Sciatic nerve (tissue), 2 donors: ENCODE measurements at regions not wholly inside any gene's neighbourhood (a gene's known extent, or its start where the extent isn't known, plus 50 kb on each side); places are given as distances from the start of the nearest gene placed in this dataset.
"Not testable (repeated sequence)": the region's sequence is repeated elsewhere in the genome, so short reads cannot be mapped to it uniquely, and the experiment has no call there.

Experiments
- ATAC-seq: fragments of 200-7000 bp; cut with Tn5 transposase; one replicate; pipeline ENCODE4 v1.9.1; 2020; ENCODE audit warnings: mild to moderate bottlenecking, moderate library complexity
- DNase-seq: peaks from one replicate; pipeline ENCODE4 v3.0.0-alpha.2; 2020; ENCODE audit warnings: low spot score
- intact Hi-C: fragments of 100-400 bp; cut with DNase I; formaldehyde crosslinking; loops from one replicate; pipeline ENCODE4 v1.14.2; 2022
- donor health status: DM: no; HTN: no; CAD: no.
- donor health status: DM: no; HTN: no; CAD: no.

DNA sequence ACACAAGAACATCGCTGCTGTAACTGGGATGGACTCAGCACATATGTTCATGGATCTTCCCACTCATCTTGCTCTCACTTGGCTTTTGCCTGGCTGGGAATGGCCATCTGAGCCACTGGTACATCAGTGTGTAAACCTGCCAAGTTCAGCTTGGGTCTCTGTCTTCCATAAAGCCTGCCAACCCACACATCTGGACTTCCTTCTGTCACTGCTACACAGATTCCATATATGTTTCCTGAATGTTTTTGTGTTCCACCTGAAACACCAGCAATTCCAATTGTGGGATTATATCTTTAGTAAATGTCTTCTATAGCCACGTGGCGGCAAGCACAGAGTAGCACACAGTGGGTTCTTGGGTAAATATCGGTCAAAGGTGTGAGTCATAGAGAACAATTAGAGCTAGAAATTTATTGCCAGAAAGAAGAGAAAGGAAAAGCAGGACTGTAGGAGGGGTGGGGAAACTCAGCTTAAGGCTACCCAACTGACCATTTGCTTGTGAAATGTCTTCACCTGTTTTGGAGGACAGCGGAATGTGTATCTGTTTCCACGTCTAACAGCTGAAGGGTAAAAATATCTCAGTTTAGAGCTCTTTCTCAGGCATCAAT, 125.9 kb downstream of the MFAP3L start:
- intact Hi-C loops = no loop called here
- no peak for DNase-seq
- no peak for ATAC-seq

GRCh38 chr4:169899295-169899694, 126.9 kb downstream of the MFAP3L start:
- no peak for ATAC-seq

DNA sequence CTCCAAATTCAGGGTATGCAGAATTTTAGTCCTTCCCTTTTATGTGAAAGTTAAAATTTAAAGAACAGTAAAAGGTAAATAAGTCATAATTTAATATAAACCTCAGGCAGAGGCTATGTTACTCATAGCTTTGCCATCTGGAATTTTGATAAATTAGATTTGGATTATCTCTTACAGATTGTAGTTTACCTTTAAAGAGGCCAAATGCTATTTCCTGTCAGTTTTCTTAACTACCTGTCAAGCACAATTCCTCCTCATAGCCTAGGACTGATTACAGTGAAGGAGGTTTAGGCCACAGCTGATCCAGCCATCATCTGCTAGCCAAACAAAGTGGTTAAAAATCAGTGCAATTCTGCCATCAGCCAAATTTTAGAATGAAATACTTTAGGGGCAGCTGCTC, 128.1 kb downstream of the MFAP3L start:
- ATAC-seq (no peak), DNase-seq (no peak)
- intact Hi-C loops = no loop called here

More at GRCh38 chr4:169899295-169899694, 126.9 kb downstream of the MFAP3L start:
- intact Hi-C loops = no loop called here
- DNase-seq = no peak

DNA sequence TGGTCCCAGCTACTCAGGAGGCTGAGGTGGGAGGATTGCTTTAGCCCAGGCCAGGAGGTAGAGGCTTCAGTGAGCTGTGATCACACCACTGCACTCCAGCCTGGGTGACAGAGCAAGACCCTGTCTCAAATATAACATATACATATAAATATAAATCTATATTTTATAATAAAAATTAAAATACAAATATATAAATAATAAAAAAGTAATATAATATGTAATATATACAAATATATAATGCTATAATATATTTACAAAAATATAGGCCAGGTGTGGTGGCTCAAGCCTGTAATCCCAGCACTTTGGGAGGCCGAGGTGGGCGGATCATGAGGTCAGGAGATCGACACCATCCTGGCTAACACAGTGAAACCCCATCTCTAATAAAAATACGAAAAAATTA, 131.4 kb downstream of the MFAP3L start:
- DNase-seq, intact Hi-C loops, ATAC-seq: not testable (repeated sequence)

- DNase-seq = no peak
- no peak for ATAC-seq
- intact Hi-C loops = no loop called here
Measured at GRCh38 chr4:169885893-169886292, 128.1 kb upstream of the HPF1 start.

- intact Hi-C loops = no loop called here
- no peak for ATAC-seq
- no peak for DNase-seq
Measured at GRCh38 chr4:169881769-169882168, 124.0 kb upstream of the HPF1 start.

DNA sequence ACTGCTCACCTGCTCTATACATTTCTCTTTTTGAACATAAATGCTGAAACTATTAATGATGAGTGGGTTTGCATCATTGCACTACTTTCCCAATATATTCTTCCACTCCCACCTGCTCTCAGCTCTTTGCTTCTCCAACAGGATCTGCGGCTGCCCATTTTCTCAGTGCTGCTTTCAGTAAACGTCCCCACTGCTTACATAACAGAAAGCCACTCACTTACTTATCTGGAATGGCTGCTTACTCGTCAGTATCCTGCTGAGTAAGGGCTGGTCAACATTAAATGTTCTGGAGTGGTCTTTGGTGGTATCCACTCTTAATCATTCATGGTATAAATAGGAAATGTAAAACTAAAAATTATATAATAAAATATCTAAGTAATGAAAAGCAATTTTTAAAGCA, 112.8 kb upstream of the HPF1 start:
- ATAC-seq (no peak), DNase-seq (no peak)
- intact Hi-C loops = no loop called here

DNA sequence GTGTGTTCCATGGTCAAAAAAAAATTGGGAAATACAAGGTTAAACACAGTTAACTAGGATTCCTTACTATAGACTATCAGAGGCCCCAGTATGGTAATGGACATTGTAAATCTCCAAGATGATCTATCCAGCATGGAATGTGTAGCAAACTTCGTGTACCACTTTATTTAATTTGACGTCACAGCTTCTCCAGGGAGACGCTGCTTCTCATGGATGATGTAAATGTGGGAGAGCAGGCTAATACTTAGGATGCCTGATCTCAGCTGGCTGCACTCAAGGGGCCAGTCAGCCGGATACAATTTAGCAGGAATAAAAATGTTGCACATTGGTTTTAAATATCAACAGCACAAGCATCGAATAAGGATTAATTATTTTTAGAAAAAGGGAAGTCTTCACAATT, 111.7 kb upstream of the HPF1 start:
- ATAC-seq (no peak), DNase-seq (no peak)
- intact Hi-C loops = no loop called here

DNA sequence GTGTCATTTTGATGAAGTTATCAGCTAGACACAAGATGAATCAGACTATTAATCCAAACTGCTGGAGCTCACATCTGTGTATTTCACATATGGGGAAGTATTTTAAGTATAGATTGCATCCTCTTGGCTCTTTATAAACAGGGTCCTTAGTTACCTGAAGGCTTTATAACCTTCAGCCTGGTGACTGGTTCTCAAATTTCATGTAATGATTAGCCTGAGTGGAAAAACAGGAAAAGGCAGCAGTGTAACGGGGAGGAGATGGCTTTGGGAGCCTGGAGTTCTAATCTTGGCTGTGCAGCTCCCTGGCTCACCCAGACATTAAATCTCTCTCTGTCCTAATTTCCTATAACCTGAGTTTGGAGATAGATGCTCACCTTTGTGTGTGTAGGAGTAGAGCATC, 103.8 kb upstream of the HPF1 start:
- ATAC-seq (no peak), DNase-seq (no peak)
- intact Hi-C loops = no loop called here

DNA sequence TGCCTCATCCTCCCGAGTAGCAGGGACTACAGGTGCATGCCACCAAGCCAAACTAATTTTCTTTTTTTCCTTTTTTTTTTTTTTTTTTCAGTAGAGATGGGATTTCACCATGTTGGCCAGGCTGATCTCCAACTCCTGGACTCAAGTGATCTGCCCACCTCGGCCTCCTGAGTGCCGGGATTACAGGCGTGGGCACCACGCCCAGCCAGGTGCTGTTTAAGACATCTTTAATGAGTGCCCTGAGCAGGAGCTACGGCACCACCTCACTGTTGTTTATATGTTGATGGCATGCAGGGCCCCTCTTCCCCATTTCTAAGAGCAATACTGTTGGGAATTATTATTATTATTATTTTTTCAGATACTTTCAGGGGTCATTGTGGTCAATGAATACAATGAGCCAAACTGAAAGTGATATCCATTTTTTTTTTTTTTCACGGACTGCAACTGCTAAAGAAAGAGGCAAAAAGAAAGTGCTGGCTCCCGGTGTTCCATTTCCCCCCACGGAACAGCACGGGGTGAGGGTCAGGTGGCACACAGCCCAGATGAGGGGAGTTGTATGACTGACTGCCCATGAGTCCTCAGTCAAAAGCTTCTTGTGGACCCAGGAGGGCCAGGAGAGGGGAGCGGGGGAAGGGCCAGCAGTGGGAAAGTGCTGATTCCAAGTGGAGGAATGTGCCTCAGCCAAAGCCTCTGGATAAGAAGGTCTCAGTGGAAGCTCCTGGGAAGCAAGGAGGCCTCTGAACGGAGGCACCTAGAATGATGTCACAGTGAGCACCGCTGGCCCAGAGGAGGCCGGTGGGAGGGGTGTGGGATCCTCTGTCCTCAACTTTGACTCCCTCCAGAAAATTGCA, 101.8 kb upstream of the HPF1 start:
- intact Hi-C loops = no loop called here
- DNase-seq (no peak), ATAC-seq (peak; percentile 13)

DNA sequence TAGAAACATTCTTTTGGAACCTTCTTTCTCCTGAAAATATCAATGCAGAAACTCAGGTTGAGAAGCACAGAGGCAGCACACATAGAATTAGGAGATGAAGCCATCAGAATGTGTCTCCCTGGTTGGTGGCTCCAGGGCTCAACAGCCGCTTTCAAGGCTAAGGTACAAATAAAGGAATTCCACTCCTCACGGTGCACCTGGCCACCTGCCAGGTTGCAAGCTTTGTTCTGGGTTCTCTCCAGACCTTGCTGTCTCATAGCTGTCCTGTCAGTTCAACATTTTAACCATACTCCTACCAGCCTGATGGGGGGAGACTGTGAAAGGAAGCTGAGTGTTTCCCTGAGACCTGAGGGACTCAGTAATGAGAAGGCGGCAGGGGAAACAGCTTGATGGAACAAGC, 96.3 kb upstream of the HPF1 start:
- DNase-seq (no peak), ATAC-seq (no peak)
- intact Hi-C loops = no loop called here

DNA sequence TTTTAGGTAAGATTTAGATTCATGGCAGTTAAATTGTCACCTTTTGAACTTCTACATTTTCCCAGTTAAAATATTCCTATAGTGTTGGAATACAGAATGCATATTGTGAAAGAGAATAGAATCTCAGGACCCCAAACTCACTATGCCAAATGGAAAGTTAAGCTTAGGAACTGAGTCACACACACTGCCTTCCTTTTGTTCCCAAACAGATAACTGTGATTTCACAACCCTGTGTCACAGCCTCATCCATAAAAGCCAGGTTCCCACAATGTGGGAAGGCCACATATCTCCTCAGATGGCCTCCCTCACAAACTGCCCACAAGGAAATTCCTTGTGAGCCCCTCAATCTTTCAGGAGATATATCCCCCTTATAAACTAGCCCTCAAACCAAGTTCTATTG, 94.7 kb upstream of the HPF1 start:
- intact Hi-C loops = no loop called here
- DNase-seq (no peak), ATAC-seq (no peak)

DNA sequence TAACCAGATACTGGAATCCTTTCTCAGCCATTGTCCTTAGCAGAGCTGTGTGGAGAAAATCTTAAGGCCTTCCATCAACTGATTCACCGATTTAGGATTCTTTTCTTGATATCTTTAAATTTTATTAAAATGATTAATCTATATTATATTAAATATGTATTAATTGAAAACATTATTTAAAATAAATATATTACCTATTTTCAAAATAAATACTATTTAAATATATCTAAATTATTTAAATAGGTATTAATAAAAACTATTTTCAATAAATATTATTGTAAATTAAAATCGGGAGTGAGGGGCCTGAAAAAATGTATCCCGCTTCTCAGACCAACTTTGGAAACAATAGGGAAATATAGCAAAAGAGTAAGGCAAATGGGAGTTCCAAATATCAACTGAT, 94.0 kb upstream of the HPF1 start:
- no peak for ATAC-seq
- intact Hi-C loops = no loop called here
- no peak for DNase-seq

GRCh38 chr4:169849456-169849855, 91.7 kb upstream of the HPF1 start:
- DNase-seq (no peak), ATAC-seq (no peak)
- intact Hi-C loops = no loop called here

DNA sequence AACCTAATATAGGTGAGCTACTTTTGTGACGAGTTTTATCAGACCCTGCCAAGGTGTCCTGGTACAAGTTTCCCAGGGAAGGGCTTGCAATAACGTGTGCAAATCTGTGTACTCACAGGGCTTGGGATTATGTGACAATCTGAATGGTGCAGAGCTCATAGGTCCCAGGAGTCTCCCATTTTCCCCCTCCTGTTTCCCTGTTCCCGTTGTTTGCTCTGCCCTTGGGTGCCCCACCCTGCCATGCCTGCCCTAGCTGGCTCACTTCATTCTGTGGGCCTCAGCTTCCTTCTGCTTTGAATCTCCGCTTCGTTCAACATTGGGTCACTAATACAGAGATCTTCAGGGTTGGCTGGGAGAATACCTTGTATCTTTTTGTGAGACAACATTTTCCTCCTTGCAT, 90.3 kb upstream of the HPF1 start:
- ATAC-seq (no peak), DNase-seq (no peak)
- intact Hi-C loops = no loop called here

- ATAC-seq = no peak
- no peak for DNase-seq
- intact Hi-C loops = no loop called here
Measured at GRCh38 chr4:169847171-169847570, 89.4 kb upstream of the HPF1 start.

GRCh38 chr4:169846396-169846795, 88.7 kb upstream of the HPF1 start:
- intact Hi-C loops = no loop called here
- DNase-seq = no peak
- ATAC-seq = no peak

DNA sequence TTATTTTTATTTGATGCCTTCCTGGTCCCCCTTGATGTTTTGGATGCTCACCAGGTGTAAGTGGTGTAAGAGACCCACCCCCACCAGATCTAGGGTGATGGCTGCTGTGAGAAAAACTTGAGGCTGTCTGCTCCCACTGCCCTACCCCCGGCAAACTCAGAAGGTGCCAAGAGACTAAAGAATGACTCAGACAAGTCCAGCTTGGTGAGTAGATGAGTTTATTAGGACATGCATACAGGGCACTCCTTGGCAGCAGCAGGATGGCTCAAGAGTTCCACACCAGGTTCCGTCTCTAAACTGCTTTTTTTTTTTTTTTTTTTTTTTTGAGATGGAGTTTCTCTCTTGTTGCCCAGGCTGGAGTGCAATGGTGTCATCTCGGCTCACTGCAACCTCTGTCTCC, 84.0 kb upstream of the HPF1 start:
- intact Hi-C loops = no loop called here
- DNase-seq = no peak
- ATAC-seq = no peak

GRCh38 chr4:169840554-169840953, 82.8 kb upstream of the HPF1 start:
- ATAC-seq = no peak

DNA sequence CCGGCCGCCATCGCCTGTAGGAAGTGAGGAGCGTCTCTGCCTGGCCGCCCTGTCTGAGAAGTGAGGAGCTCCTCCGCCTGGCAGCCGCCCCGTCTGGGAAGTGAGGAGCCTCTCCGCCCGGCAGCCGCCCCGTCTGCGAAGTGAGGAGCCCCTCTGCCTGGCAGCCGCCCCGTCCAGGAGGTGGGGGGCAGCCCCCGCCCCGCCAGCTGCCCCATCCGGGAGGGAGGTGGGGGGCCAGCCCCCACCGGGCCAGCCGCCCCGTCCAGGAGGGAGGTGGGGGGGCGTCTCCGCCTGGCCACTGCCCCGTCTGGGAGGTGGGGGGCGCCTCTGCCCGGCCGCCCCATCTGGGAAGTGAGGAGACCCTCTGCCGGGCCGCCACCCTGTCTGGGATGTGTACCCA, 70.6 kb upstream of the HPF1 start:
- ATAC-seq, DNase-seq, intact Hi-C loops: not testable (repeated sequence)

More at GRCh38 chr4:169840554-169840953, 82.8 kb upstream of the HPF1 start:
- intact Hi-C loops = no loop called here
- DNase-seq = no peak
